H1 (cell line): ENCODE measurements at regions not wholly inside any gene's neighbourhood (a gene's known extent, or its start where the extent isn't known, plus 50 kb on each side); places are given as distances from the start of the nearest gene placed in this dataset.

ENCODE experiments used
- CTCF ChIA-PET: fragments of 300-600 bp; sonication (Branson Sonifier 250); formaldehyde crosslinking; loops from one replicate; lab custom pipeline; 2021; ENCODE audit not compliant: partially characterized antibody; lab: Charles Lee
- POLR2A ChIA-PET: fragments of 300-600 bp; sonication (Branson Sonifier 250); formaldehyde crosslinking; loops from one replicate; lab custom pipeline; 2021; ENCODE audit warnings: inconsistent platforms; ENCODE audit not compliant: partially characterized antibody; lab: Charles Lee
- DNase-seq, 2 experiments: peaks; one replicate each; pipeline versions ENCODE4 v3.0.0 to v3.0.0-alpha.2; 2010 to 2022; ENCODE audit warnings: low spot score in 2 of 2, low read depth in 1 of 2, mixed read lengths in 1 of 2
- FAIRE-seq: peaks from 2 replicates; lab custom pipeline; 2011; peaks lifted over from hg19 to GRCh38; lab: Jason Lieb, UNC
- H2AFZ ChIP-seq: 2 replicates; pipeline ENCODE4 v1.8.1; 2012; ENCODE audit warnings: low read length, inconsistent platforms
- H2AK5ac ChIP-seq: 2 replicates; pipeline ENCODE4 v1.6.1; 2013; ENCODE audit warnings: low read depth, low read length
- H2BK120ac ChIP-seq: replicated peaks from 2 replicates; pipeline ENCODE3; 2013; ENCODE audit warnings: low read depth, low read length, inconsistent platforms
- H2BK12ac ChIP-seq: 2 replicates; pipeline ENCODE4 v1.6.1; 2013; ENCODE audit warnings: low read depth, low read length
- H2BK15ac ChIP-seq: 2 replicates; pipeline ENCODE4 v1.6.1; 2013; ENCODE audit warnings: low read length
- H2BK20ac ChIP-seq: 2 replicates; pipeline ENCODE4 v1.6.1; 2013; ENCODE audit warnings: low read length
- H2BK5ac ChIP-seq: 2 replicates; pipeline ENCODE4 v1.6.1; 2013; ENCODE audit warnings: low read depth, low read length
- H3K14ac ChIP-seq: 2 replicates; pipeline ENCODE4 v1.6.1; 2013; ENCODE audit warnings: inconsistent platforms; ENCODE audit not compliant: insufficient read length
- H3K18ac ChIP-seq: 2 replicates; pipeline ENCODE4 v1.6.1; 2013; ENCODE audit warnings: low read length; ENCODE audit errors: extremely low read depth
- H3K23ac ChIP-seq: 2 replicates; pipeline ENCODE4 v1.6.1; 2013; ENCODE audit warnings: inconsistent platforms; ENCODE audit not compliant: insufficient read length
- H3K23me2 ChIP-seq: 2 replicates; pipeline ENCODE4 v1.6.1; 2013; ENCODE audit warnings: low read depth, low read length
- H3K27ac ChIP-seq: 2 replicates; pipeline ENCODE4 v1.6.1; 2011; ENCODE audit warnings: low read depth, low read length, inconsistent platforms
- H3K27me3 ChIP-seq, 4 experiments: replicated peaks in 1 of 4; 1 replicate in 1 of 4; 2 replicates in 3 of 4; pipeline versions ENCODE4 v1.6.1 to v1.8.1; 2011 to 2013; ENCODE audit warnings: low read length in 3 of 4, mild to moderate bottlenecking in 3 of 4, inconsistent platforms in 2 of 4, mixed read lengths in 2 of 4, moderate library complexity in 1 of 4; ENCODE audit not compliant: control insufficient read depth in 3 of 4, insufficient read depth in 3 of 4; ENCODE audit errors: extremely low read depth in 1 of 4
- H3K36me3 ChIP-seq, 4 experiments: 2 replicates each; pipeline versions ENCODE4 v1.6.1 to v1.8.1; 2011 to 2013; ENCODE audit warnings: mild to moderate bottlenecking in 4 of 4, low read length in 3 of 4, moderate library complexity in 2 of 4, control low read depth in 1 of 4, inconsistent platforms in 1 of 4; ENCODE audit not compliant: insufficient read depth in 4 of 4, control insufficient read depth in 2 of 4
- H3K4ac ChIP-seq: replicated peaks from 2 replicates; pipeline ENCODE3; 2013; ENCODE audit warnings: low read length, low read depth, mixed read lengths, inconsistent platforms; ENCODE audit not compliant: insufficient read length
- H3K4me1 ChIP-seq, 4 experiments: replicated peaks in 1 of 4; 1 replicate in 1 of 4; 2 replicates in 3 of 4; pipeline versions ENCODE4 v1.6.1 to v1.8.1; 2011 to 2013; ENCODE audit warnings: low read length in 3 of 4, inconsistent platforms in 2 of 4, mixed read lengths in 1 of 4; ENCODE audit not compliant: insufficient read depth in 4 of 4, control insufficient read depth in 3 of 4
- H3K4me2 ChIP-seq, 2 experiments: 2 replicates each; pipeline versions ENCODE4 v1.6.1 to v1.8.1; 2011 to 2013; ENCODE audit warnings: low read depth in 2 of 2, low read length in 2 of 2, control low read depth in 1 of 2, inconsistent platforms in 1 of 2, mild to moderate bottlenecking in 1 of 2; ENCODE audit not compliant: insufficient read depth in 1 of 2
- H3K4me3 ChIP-seq, 4 experiments: fragments of 200-600, 300-600 bp in 1 of 4; sonication (generic), shearing (Covaris generic), sonication (Bioruptor Twin) in 1 of 4; 2 replicates each; pipeline versions ENCODE4 v1.5.1 to v1.8.1; 2011 to 2016; ENCODE audit warnings: low read length in 4 of 4, low read depth in 3 of 4, control low read depth in 2 of 4, inconsistent platforms in 2 of 4, mild to moderate bottlenecking in 2 of 4, mixed read lengths in 1 of 4, moderate library complexity in 1 of 4; ENCODE audit not compliant: insufficient read depth in 2 of 4; ENCODE audit errors: extremely low read depth in 1 of 4
- H3K56ac ChIP-seq: replicated peaks from 2 replicates; pipeline ENCODE3; 2013; ENCODE audit warnings: low read depth, mild to moderate bottlenecking, mixed read lengths, low read length, inconsistent platforms; ENCODE audit not compliant: insufficient read length
- H3K79me1 ChIP-seq: 2 replicates; pipeline ENCODE4 v1.6.1; 2013; ENCODE audit warnings: low read depth, low read length, control low read depth
- H3K79me2 ChIP-seq, 2 experiments: 2 replicates each; pipeline versions ENCODE4 v1.6.1 to v1.8.1; 2012 to 2013; ENCODE audit warnings: low read length in 2 of 2, mild to moderate bottlenecking in 2 of 2, inconsistent platforms in 1 of 2; ENCODE audit not compliant: insufficient read depth in 2 of 2, control insufficient read depth in 1 of 2
- H3K9ac ChIP-seq, 4 experiments: replicated peaks in 1 of 4; 1 replicate in 1 of 4; 2 replicates in 3 of 4; pipeline versions ENCODE4 v1.6.1 to v1.8.1; 2011 to 2013; ENCODE audit warnings: low read depth in 3 of 4, low read length in 3 of 4, control low read depth in 2 of 4, mild to moderate bottlenecking in 2 of 4, moderate library complexity in 2 of 4, inconsistent platforms in 1 of 4; ENCODE audit errors: extremely low read depth in 1 of 4
- H3K9me3 ChIP-seq, 2 experiments: 2 replicates each; pipeline versions ENCODE4 v1.6.1 to v1.8.1; 2012 to 2013; ENCODE audit warnings: mild to moderate bottlenecking in 2 of 2, moderate library complexity in 2 of 2, control low read depth in 1 of 2, inconsistent platforms in 1 of 2, low read depth in 1 of 2, low read length in 1 of 2, mixed read lengths in 1 of 2; ENCODE audit not compliant: insufficient read depth in 2 of 2
- H4K20me1 ChIP-seq, 2 experiments: replicated peaks in 1 of 2; 2 replicates each; pipeline versions ENCODE3 to v1.8.1; 2011 to 2013; ENCODE audit warnings: inconsistent platforms in 2 of 2, low read length in 2 of 2, mild to moderate bottlenecking in 1 of 2; ENCODE audit not compliant: insufficient read depth in 2 of 2, control insufficient read depth in 1 of 2
- H4K5ac ChIP-seq: 2 replicates; pipeline ENCODE4 v1.6.1; 2013; ENCODE audit warnings: low read length, low read depth, mixed read lengths, inconsistent platforms; ENCODE audit not compliant: insufficient read length
- H4K8ac ChIP-seq: 2 replicates; pipeline ENCODE4 v1.8.0; 2013; ENCODE audit warnings: mild to moderate bottlenecking, moderate library complexity, low read length, inconsistent platforms; ENCODE audit not compliant: insufficient read depth; ENCODE audit errors: extremely low read depth
- H4K91ac ChIP-seq: replicated peaks from 2 replicates; pipeline ENCODE3; 2013; ENCODE audit warnings: low read length, mixed read lengths, inconsistent platforms; ENCODE audit not compliant: insufficient read length
- CREB1 ChIP-seq: IDR thresholded peaks from 2 replicates; pipeline ENCODE4 v1.6.1; 2012; ENCODE audit warnings: inconsistent platforms
- GABPA ChIP-seq: IDR thresholded peaks from 2 replicates; pipeline ENCODE4 v1.6.1; 2011; ENCODE audit warnings: mild to moderate bottlenecking, low read length, moderate library complexity, borderline replicate concordance; ENCODE audit not compliant: insufficient read depth
- JUND ChIP-seq: IDR thresholded peaks from 2 replicates; pipeline ENCODE4 v1.6.1; 2011; ENCODE audit warnings: mild to moderate bottlenecking, improper control_type of control experiment, low read length
- MAFK ChIP-seq: IDR thresholded peaks from 2 replicates; pipeline ENCODE4 v1.6.1; 2012; ENCODE audit warnings: low read depth, mild to moderate bottlenecking, improper control_type of control experiment, low read length
- POLR2A ChIP-seq, 2 experiments: IDR thresholded peaks; 1 replicate in 1 of 2; 2 replicates in 1 of 2; pipeline ENCODE4 v1.6.1; 2011; ENCODE audit warnings: low read depth in 2 of 2, low read length in 2 of 2, mild to moderate bottlenecking in 2 of 2; ENCODE audit errors: control extremely low read depth in 1 of 2
- RFX5 ChIP-seq: IDR thresholded peaks from 2 replicates; pipeline ENCODE4 v1.6.1; 2011; ENCODE audit warnings: low read depth, low read length, improper control_type of control experiment, borderline replicate concordance
- SIN3A ChIP-seq, 2 experiments: IDR thresholded peaks in 1 of 2; conservative IDR thresholded peaks in 1 of 2; 2 replicates each; pipeline ENCODE4 v1.6.1; 2011 to 2012; ENCODE audit warnings: low read length in 2 of 2, improper control_type of control experiment in 1 of 2, low read depth in 1 of 2, mild to moderate bottlenecking in 1 of 2
- TAF1 ChIP-seq: IDR thresholded peaks from 2 replicates; pipeline ENCODE4 v1.6.1; 2011; ENCODE audit warnings: mild to moderate bottlenecking, low read depth, low read length
- TCF12 ChIP-seq: IDR thresholded peaks from 2 replicates; pipeline ENCODE4 v1.6.1; 2011; ENCODE audit warnings: low read depth, mild to moderate bottlenecking, low read length
- ZNF274 ChIP-seq: IDR thresholded peaks from 2 replicates; pipeline ENCODE4 v1.7.0; 2012; ENCODE audit warnings: low read length, borderline replicate concordance; ENCODE audit errors: extremely low read depth
- WGBS, 2 experiments: shearing (Covaris generic) in 1 of 2; methylation state at CpG; one replicate each; pipeline versions ENCODE4 v1.1.6 to v1.1.7; 2013 to 2015; ENCODE audit warnings: low lambda C conversion rate in 2 of 2, mixed read lengths in 2 of 2, inconsistent platforms in 1 of 2, low coverage in 1 of 2, missing lambda C conversion rate in 1 of 2; ENCODE audit not compliant: insufficient replicate concordance in 2 of 2, insufficient coverage in 1 of 2, insufficient read length in 1 of 2; ENCODE audit errors: extremely low coverage in 1 of 2, missing lambda C conversion rate in 1 of 2; 5-methylcytosine and 5-hydroxymethylcytosine counted together
- TF ChIP-seq, protein P1 (sequence below): IDR thresholded peaks from 2 replicates; pipeline ENCODE4 v1.6.1; 2012; ENCODE audit warnings: inconsistent platforms

DNA sequence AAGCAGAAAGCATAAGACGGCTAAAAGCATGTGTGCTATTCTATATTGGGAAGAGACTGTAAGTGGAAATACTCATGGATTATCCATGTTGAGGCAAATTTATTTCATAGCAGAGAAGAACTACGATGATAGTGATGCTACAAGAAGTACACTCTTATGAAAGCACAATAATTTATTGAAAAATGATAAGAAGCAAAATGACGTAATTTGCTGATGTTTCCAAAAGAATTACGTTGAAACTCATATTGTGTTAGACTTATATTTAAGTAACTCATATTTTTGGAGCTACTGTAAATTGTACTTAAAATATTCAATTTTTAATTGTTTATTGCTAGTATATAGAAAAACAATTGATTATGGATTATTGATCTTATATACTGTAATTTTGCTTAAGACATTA is 1622.5 kb downstream of the REEP3 start:
- POLR2A ChIA-PET: no interaction called here
- CTCF ChIA-PET: no interaction called here
- H2AFZ ChIP-seq: no peak overlapping the region

More for the DNA sequence above, 1622.5 kb downstream of the REEP3 start:
- no peak overlapping the region for H3K27ac ChIP-seq
- no peak for DNase-seq
- no peak overlapping the region for H3K4me3 ChIP-seq
- H3K18ac ChIP-seq: no peak overlapping the region
- no peaks in the 10 kb centered on the region for H3K27me3 ChIP-seq
- no peaks in the 10 kb centered on the region for H3K9me3 ChIP-seq
- FAIRE-seq: no peak
- H3K79me1 ChIP-seq: no peaks in the 10 kb centered on the region
- no peak overlapping the region for H3K4ac ChIP-seq
- H4K5ac ChIP-seq: no peak overlapping the region
- no peak overlapping the region for H2BK5ac ChIP-seq
- H4K20me1 ChIP-seq: no peaks in the 10 kb centered on the region
- H2BK15ac ChIP-seq: no peak overlapping the region
- TF ChIP-seq GABPA: no peak
- no peak for TF ChIP-seq JUND
- TF ChIP-seq RFX5: no peak
- TF ChIP-seq TCF12: no peak
- TF ChIP-seq CREB1: no peak
- TF ChIP-seq POLR2A (IDR thresholded peaks at IDR 0.05; ENCODE audit: control extremely low read depth in 1 of 2, low read depth in 2 of 2, low read length in 2 of 2): no peak
- no peak for TF ChIP-seq TAF1
- no peak for TF ChIP-seq ZNF274
- TF ChIP-seq MAFK: no peak
- TF ChIP-seq SIN3A (conservative IDR thresholded peaks at IDR 0.05 in 1 of 2, IDR thresholded peaks at IDR 0.05 in 1 of 2; ENCODE audit: low read depth in 1 of 2, low read length in 2 of 2): no peak
- TF ChIP-seq, protein P1, sequence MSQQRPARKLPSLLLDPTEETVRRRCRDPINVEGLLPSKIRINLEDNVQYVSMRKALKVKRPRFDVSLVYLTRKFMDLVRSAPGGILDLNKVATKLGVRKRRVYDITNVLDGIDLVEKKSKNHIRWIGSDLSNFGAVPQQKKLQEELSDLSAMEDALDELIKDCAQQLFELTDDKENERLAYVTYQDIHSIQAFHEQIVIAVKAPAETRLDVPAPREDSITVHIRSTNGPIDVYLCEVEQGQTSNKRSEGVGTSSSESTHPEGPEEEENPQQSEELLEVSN: no peak
- H2BK20ac ChIP-seq: no peak overlapping the region
- no peak overlapping the region for H4K91ac ChIP-seq
- H3K36me3 ChIP-seq: no peaks in the 10 kb centered on the region
- H3K23ac ChIP-seq: no peak overlapping the region
- no peak overlapping the region for H4K8ac ChIP-seq
- no peak overlapping the region for H2AK5ac ChIP-seq
- no peak overlapping the region for H2BK120ac ChIP-seq
- no peak overlapping the region for H3K4me2 ChIP-seq
- H3K9ac ChIP-seq: no peak overlapping the region
- H3K4me1 ChIP-seq: no peaks in the 10 kb centered on the region
- no peaks in the 10 kb centered on the region for H3K79me2 ChIP-seq
- no peak overlapping the region for H2BK12ac ChIP-seq
- H3K23me2 ChIP-seq: no peaks in the 10 kb centered on the region
- H3K14ac ChIP-seq: no peak overlapping the region
- 95% methylated on average over 4 of the region's 4 CpGs; no CpG with 5 or more reads in 1 of the 2 experiments for WGBS, 2 experiments
- H3K56ac ChIP-seq: no peak overlapping the region
